ENCODE measurements at regions not wholly inside any gene's neighbourhood (a gene's known extent, or its start where the extent isn't known, plus 50 kb on each side); places are given as distances from the start of the nearest gene placed in this dataset.

- Histone ChIP-seq H3K9me3 (ENCODE audit: control insufficient read depth, insufficient read depth, low read length) (peaks cover 7% of the 10 kb centered on the region; the same call in 1 of the 2 replicates), H3K18ac (ENCODE audit: low read depth, low read length) (no peak overlapping the region), H3K14ac (replicated peaks; ENCODE audit: low read depth, low read length) (no peak overlapping the region), H4K5ac (ENCODE audit: low read depth, low read length) (no peak overlapping the region), H3K4me1 (ENCODE audit: control insufficient read depth, insufficient read depth, low read length) (no peaks in the 10 kb centered on the region), H3K27ac (ENCODE audit: insufficient read depth, low read length) (no peak overlapping the region), H3K23ac (ENCODE audit: low read depth, low read length) (no peak overlapping the region), H3K27me3 (ENCODE audit: control insufficient read depth, insufficient read depth, low read length) (no peaks in the 10 kb centered on the region), H4K20me1 (ENCODE audit: insufficient read depth, low read length) (no peaks in the 10 kb centered on the region), H3K56ac (ENCODE audit: extremely low read depth, insufficient read depth, low read length) (no peak overlapping the region), H4K8ac (ENCODE audit: low read depth in 2 of 2, low read length in 2 of 2) (no peak overlapping the region), H4K91ac (ENCODE audit: insufficient read depth, low read depth, low read length) (no peak overlapping the region), H2AK9ac (replicated peaks; ENCODE audit: low read depth, low read length, poor library complexity) (no peak overlapping the region), H2AK5ac (ENCODE audit: low read depth, low read length) (no peak overlapping the region), H3K79me1 (ENCODE audit: low read depth in 1 of 2, low read length in 2 of 2) (no peaks in the 10 kb centered on the region), H3K9me1 (ENCODE audit: insufficient read depth, low read length) (no peaks in the 10 kb centered on the region), H2AFZ (replicated peaks; ENCODE audit: low read length, poor library complexity) (no peak overlapping the region), H3K4ac (ENCODE audit: low read depth, low read length) (no peak overlapping the region), H2BK20ac (ENCODE audit: low read depth, low read length) (no peak overlapping the region), H2BK15ac (ENCODE audit: low read depth, low read length) (no peak overlapping the region), H3K9ac (ENCODE audit: low read depth, low read length) (no peak overlapping the region), H2BK120ac (ENCODE audit: low read depth, low read length) (no peak overlapping the region), H2BK5ac (ENCODE audit: low read depth, low read length, poor library complexity, severe bottlenecking) (no peak overlapping the region), H3K36me3 (ENCODE audit: control insufficient read depth, insufficient read depth, low read length) (no peaks in the 10 kb centered on the region), H3K4me2 (ENCODE audit: low read depth, low read length) (no peak overlapping the region), H3K4me3 (ENCODE audit: insufficient read depth, low read depth, low read length) (no peak overlapping the region)
- ATAC-seq (ENCODE audit: low read depth) (no peak), DNase-seq (no peak)
- in situ Hi-C loops (cut with MboI; ENCODE audit: low sequenced_read_pairs) (no loop called here), dilution Hi-C loops (cut with HindIII; ENCODE audit: low sequenced_read_pairs, unreplicated experiment) (no loop called here), intact Hi-C loops (cut with micrococcal nuclease) (no loop called here)
- no CpG with 5 or more reads among the region's 2 CpGs for WGBS, 2 experiments (ENCODE audit: extremely low coverage in 2 of 2, insufficient read length in 1 of 2)
- TF ChIP-seq POLR2A (IDR thresholded peaks at IDR 0.05; ENCODE audit: low read depth, low read length): no peak
- no peak for TF ChIP-seq MAFK (IDR thresholded peaks at IDR 0.05; ENCODE audit: low read depth, low read length)
- TF ChIP-seq USF2 (IDR thresholded peaks at IDR 0.05; ENCODE audit: low read depth, low read length): no peak
- TF ChIP-seq CTCF (conservative IDR thresholded peaks at IDR 0.05; ENCODE audit: low read depth, low read length): no peak
- no peak for TF ChIP-seq FOS (IDR thresholded peaks at IDR 0.05; ENCODE audit: low read depth, low read length)
- TF ChIP-seq ELK1 (IDR thresholded peaks at IDR 0.05; ENCODE audit: borderline replicate concordance, low read depth, low read length): no peak
- no peak for TF ChIP-seq RFX5 (IDR thresholded peaks at IDR 0.05; ENCODE audit: low read depth, low read length)
- no peak for TF ChIP-seq MAZ (IDR thresholded peaks at IDR 0.05; ENCODE audit: borderline replicate concordance, low read depth, low read length)
- no peak for TF ChIP-seq BHLHE40 (IDR thresholded peaks at IDR 0.05; ENCODE audit: low read depth, low read length)
- no peak for TF ChIP-seq RCOR1 (IDR thresholded peaks at IDR 0.05; ENCODE audit: insufficient replicate concordance, low read length)
- TF ChIP-seq SMC3 (IDR thresholded peaks at IDR 0.05; ENCODE audit: low read depth, low read length): no peak
- TF ChIP-seq CHD1 (IDR thresholded peaks at IDR 0.05; ENCODE audit: low read depth, low read length): no peak
- BruUV-seq (replicated peaks): no TSS peak
- POLR2A ChIA-PET (ENCODE audit: unreplicated experiment): no interaction called here
- CTCF ChIA-PET: no interaction called here
These were observed 608.6 kb downstream of the GATA3 start for GRCh38 chr10:8663131-8663530.

Measured in IMR-90 (cell line).